ENCODE measurements at regions not wholly inside any gene's neighbourhood (a gene's known extent, or its start where the extent isn't known, plus 50 kb on each side); places are given as distances from the start of the nearest gene placed in this dataset.

GRCh38 chr5:136730426-136730825, 365.1 kb upstream of the TRPC7 start:
- no peak for DNase-seq (ENCODE audit: low read depth)
- no peak for TF ChIP-seq CTCF (IDR thresholded peaks at IDR 0.05; ENCODE audit: control insufficient read depth, extremely low read depth, insufficient read depth)
- H3K4me3 ChIP-seq (ENCODE audit: low read depth, low read length) = no peak overlapping the region

GRCh38 chr5:136729901-136730355, 364.6 kb upstream of the TRPC7 start:
- no peak for DNase-seq (ENCODE audit: low read depth)
- H3K4me3 ChIP-seq (ENCODE audit: low read depth, low read length) = no peak overlapping the region
- TF ChIP-seq CTCF (IDR thresholded peaks at IDR 0.05; ENCODE audit: control insufficient read depth, extremely low read depth, insufficient read depth) = no peak

GRCh38 chr5:136726506-136726905, 361.2 kb upstream of the TRPC7 start:
- DNase-seq (ENCODE audit: low read depth) = no peak
- H3K4me3 ChIP-seq (ENCODE audit: low read depth, low read length) = no peak overlapping the region
- no peak for TF ChIP-seq CTCF (IDR thresholded peaks at IDR 0.05; ENCODE audit: control insufficient read depth, extremely low read depth, insufficient read depth)

GRCh38 chr5:136724161-136724560, 358.8 kb upstream of the TRPC7 start:
- DNase-seq (ENCODE audit: low read depth) = no peak
- H3K4me3 ChIP-seq (ENCODE audit: low read depth, low read length) = no peak overlapping the region
- TF ChIP-seq CTCF (IDR thresholded peaks at IDR 0.05; ENCODE audit: control insufficient read depth, extremely low read depth, insufficient read depth) = no peak

- no peak for DNase-seq (ENCODE audit: low read depth)
- H3K4me3 ChIP-seq (ENCODE audit: low read depth, low read length) = no peak overlapping the region
- no peak for TF ChIP-seq CTCF (IDR thresholded peaks at IDR 0.05; ENCODE audit: control insufficient read depth, extremely low read depth, insufficient read depth)
Observed at GRCh38 chr5:136722581-136722980, 357.2 kb upstream of the TRPC7 start.

- H3K4me3 ChIP-seq (ENCODE audit: low read depth, low read length) = no peak overlapping the region
- DNase-seq (ENCODE audit: low read depth) = no peak
- no peak for TF ChIP-seq CTCF (IDR thresholded peaks at IDR 0.05; ENCODE audit: control insufficient read depth, extremely low read depth, insufficient read depth)
Observed at GRCh38 chr5:136722086-136722485, 356.7 kb upstream of the TRPC7 start.

GRCh38 chr5:136720674-136721073, 355.3 kb upstream of the TRPC7 start:
- H3K4me3 ChIP-seq (ENCODE audit: low read depth, low read length) = no peak overlapping the region
- no peak for TF ChIP-seq CTCF (IDR thresholded peaks at IDR 0.05; ENCODE audit: control insufficient read depth, extremely low read depth, insufficient read depth)

More at GRCh38 chr5:136720674-136721073, 355.3 kb upstream of the TRPC7 start:
- no peak for DNase-seq (ENCODE audit: low read depth)

Data from LNCaP clone FGC (cell line).